GM21360 (cell line): ENCODE measurements at regions not wholly inside any gene's neighbourhood (a gene's known extent, or its start where the extent isn't known, plus 50 kb on each side); places are given as distances from the start of the nearest gene placed in this dataset.

ENCODE experiments used
- ATAC-seq: cut with Tn5 transposase; IDR thresholded peaks from one replicate; pipeline ENCODE4 v1.9.1; 2021; ENCODE audit warnings: mild to moderate bottlenecking, moderate library complexity; ENCODE audit not compliant: unreplicated experiment

GRCh38 chr14:29030970-29031369 is 264.4 kb downstream of the FOXG1 start:
- no peak for ATAC-seq

GRCh38 chr14:29035134-29035533 is 268.5 kb downstream of the FOXG1 start:
- ATAC-seq, result no peak

DNA sequence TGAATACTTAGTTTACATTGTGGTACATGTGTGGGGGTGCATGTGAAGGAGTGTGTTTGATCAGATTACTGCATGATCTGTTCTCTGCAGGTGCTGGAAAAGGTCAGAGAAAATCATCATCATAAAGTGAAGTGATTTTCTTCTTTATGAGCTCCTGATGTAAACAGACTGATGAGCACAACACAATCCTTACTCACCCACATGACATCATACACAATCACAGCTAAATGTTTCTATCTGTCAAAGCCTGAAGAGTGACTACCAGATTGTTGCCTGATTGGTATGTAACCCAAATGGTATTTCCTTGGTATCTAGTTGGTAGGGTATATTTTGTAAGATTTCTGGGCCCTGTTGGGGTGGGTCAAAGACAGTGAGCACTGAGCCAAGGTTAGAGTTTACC is 270.8 kb downstream of the FOXG1 start:
- no peak for ATAC-seq

- ATAC-seq, result no peak
Measured at GRCh38 chr14:29039171-29039570, 272.6 kb downstream of the FOXG1 start.

GRCh38 chr14:29042551-29042950 is 276.0 kb downstream of the FOXG1 start:
- ATAC-seq, result no peak

- ATAC-seq, result no peak
Measured at GRCh38 chr14:29043737-29044136, 277.1 kb downstream of the FOXG1 start.

GRCh38 chr14:29045237-29045636 is 278.6 kb downstream of the FOXG1 start:
- ATAC-seq, result no peak

- no peak for ATAC-seq
Measured at GRCh38 chr14:29054119-29054518, 287.5 kb downstream of the FOXG1 start.

- ATAC-seq, result no peak
Measured at GRCh38 chr14:29056041-29056566, 289.5 kb downstream of the FOXG1 start.

GRCh38 chr14:29061702-29062101 is 295.1 kb downstream of the FOXG1 start:
- no peak for ATAC-seq

- no peak for ATAC-seq
Measured at GRCh38 chr14:29062466-29062865, 295.9 kb downstream of the FOXG1 start.

GRCh38 chr14:29062976-29063375 is 296.4 kb downstream of the FOXG1 start:
- ATAC-seq, result no peak

DNA sequence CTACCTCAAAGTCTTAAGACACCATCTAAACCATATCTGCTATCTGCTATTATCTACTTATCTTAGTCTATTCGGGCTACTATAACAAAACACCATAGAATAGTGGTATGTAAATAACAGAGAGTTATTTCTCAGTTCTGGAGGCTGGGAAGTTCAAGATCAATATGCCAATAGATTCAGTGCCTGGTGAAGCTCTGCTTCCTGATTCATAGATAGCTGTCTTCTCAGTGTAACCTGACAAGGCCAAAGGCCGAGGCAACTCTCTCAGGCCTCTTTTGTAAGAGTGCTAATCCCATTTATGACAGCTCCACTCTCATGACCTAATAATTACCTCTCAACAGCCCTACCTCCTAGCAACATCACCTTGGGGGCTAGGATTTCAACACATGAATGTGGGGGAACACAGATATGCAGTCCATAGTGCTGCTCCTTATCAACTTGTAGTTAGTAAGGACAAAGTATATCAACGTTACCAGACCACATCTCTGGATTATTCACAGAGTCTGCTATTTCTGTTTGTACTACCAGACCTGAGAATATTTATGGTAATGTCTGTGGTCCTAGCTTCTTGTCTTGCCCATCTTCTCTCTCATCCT is 297.8 kb downstream of the FOXG1 start:
- no peak for ATAC-seq

- no peak for ATAC-seq
Measured at GRCh38 chr14:29069228-29069627, 302.6 kb downstream of the FOXG1 start.

DNA sequence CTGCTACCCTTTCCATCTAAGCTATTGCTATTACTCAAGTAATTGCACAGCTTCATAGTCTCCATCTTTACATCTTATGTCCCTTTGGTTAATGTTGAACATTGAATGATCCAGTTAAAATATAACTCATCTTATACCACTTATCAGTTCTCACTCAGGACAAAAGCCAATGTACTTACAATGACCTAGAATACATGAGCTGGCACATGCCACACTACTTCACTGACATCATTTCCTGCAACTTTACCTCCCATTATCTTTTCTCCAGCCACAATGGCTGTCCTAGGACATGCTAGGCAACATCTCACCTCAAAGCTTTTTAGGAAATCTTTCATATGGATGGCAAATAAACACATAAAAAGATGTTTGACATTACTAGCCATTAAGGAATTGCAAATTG is 309.2 kb downstream of the FOXG1 start:
- ATAC-seq, result no peak

DNA sequence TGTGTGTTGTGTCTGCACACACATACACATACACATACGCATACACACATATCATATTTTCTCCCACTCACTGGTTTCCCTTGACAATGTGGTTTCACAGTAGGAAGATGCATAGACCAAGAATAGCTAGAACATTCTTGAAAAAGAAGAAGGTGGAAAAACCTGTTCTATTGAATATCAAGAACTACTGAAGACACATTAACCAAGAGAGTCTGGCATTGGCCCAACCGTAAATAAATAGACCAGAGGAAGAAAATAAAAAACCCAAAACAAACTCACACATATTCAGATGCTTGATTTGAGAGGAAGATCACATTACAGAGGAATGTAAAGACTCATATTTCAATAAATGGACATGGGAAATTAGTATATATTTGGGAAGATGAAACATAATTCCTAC is 311.3 kb downstream of the FOXG1 start:
- ATAC-seq, result no peak

GRCh38 chr14:29078810-29079522 is 312.4 kb downstream of the FOXG1 start:
- no peak for ATAC-seq

GRCh38 chr14:29085546-29085945 is 319.0 kb downstream of the FOXG1 start:
- peak; percentile 68 for ATAC-seq

GRCh38 chr14:29089849-29090248 is 323.3 kb downstream of the FOXG1 start:
- ATAC-seq, result no peak

GRCh38 chr14:29092121-29092520 is 325.5 kb downstream of the FOXG1 start:
- ATAC-seq, result no peak

DNA sequence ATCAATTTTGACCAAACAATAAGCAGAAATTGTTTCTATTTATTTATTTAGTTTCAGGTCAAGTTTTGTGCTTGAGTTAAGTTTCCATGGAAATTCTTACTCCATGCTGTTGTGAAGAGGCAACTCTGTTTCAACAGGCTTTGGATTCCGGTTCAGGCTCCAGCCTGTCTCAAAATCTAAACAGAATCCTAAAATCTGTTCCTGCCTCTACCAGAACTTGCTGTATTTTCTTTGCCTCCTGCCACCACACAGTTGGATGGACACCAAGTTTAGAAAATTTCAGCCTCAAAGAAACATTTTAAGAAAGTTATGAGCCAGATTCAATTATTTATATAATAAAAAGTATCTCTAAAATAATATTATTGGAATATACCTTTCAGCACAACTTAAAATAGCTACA is 330.9 kb downstream of the FOXG1 start:
- no peak for ATAC-seq

DNA sequence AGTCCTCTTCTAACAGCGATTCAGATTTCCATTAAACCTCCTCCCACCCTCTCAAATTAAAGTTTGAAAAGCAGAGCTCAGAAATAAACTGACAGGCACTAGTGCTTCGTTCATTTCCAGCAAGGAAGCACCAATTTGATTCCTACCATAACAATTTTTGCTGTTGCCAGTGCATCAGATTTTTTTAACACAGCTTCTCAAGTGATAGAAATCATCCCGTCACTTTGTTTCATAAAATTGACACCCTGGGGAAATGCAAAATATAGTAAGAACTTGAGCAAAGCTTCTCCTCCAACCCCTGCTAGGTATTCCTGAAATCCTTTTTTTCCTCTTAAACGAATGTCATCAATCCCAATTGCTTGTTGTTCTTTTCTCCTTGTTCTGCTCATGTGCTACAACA is 332.1 kb downstream of the FOXG1 start:
- no peak for ATAC-seq

GRCh38 chr14:29102266-29102665 is 335.7 kb downstream of the FOXG1 start:
- no peak for ATAC-seq
